OCI-LY3 (cell line): ENCODE measurements at regions not wholly inside any gene's neighbourhood (a gene's known extent, or its start where the extent isn't known, plus 50 kb on each side); places are given as distances from the start of the nearest gene placed in this dataset.

Experiments
- EZH2phosphoT487 ChIP-seq: fragments of 200-600 bp; shearing (Covaris generic); IDR thresholded peaks from 2 replicates; pipeline ENCODE4 v1.6.1; 2018; ENCODE audit warnings: antibody characterized with exemption, mixed run types, low read depth
- TF ChIP-seq, protein P1 (sequence below): fragments of 200-600, 300-600 bp; sonication (generic); IDR thresholded peaks from 2 replicates; pipeline ENCODE4 v1.5.1; 2014; ENCODE audit warnings: antibody characterized with exemption, low read length, low read depth

DNA sequence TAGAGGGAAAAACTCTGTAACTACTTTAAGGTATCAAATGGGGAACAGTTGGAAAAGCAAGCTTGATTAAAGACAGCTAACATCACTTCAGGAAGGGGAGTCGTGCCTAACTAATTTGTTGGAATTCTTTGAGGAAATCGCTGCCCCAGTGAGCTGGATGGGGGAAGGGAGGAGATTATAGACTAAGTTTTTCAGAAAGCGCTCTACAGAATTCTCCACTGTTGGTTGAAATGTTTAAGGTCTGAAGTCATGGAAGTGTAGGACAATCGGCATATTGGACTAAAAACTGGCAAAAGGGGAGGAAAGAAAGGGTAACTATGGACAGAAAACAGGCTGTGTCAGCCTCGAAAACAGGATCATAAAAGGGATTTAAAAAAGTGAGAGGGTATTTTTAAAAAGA, 229.9 kb upstream of the HMGA2 start:
- TF ChIP-seq, protein P1, sequence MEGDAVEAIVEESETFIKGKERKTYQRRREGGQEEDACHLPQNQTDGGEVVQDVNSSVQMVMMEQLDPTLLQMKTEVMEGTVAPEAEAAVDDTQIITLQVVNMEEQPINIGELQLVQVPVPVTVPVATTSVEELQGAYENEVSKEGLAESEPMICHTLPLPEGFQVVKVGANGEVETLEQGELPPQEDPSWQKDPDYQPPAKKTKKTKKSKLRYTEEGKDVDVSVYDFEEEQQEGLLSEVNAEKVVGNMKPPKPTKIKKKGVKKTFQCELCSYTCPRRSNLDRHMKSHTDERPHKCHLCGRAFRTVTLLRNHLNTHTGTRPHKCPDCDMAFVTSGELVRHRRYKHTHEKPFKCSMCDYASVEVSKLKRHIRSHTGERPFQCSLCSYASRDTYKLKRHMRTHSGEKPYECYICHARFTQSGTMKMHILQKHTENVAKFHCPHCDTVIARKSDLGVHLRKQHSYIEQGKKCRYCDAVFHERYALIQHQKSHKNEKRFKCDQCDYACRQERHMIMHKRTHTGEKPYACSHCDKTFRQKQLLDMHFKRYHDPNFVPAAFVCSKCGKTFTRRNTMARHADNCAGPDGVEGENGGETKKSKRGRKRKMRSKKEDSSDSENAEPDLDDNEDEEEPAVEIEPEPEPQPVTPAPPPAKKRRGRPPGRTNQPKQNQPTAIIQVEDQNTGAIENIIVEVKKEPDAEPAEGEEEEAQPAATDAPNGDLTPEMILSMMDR: no peak
- no peak for TF ChIP-seq EZH2phosphoT487
